Neural cell (in vitro differentiated cells): ENCODE measurements at regions not wholly inside any gene's neighbourhood (a gene's known extent, or its start where the extent isn't known, plus 50 kb on each side); places are given as distances from the start of the nearest gene placed in this dataset.

Experiments used
- EP300 ChIP-seq: fragments of 450-650 bp; conservative IDR thresholded peaks from 2 replicates; pipeline ENCODE4 v1.6.1; 2014; ENCODE audit warnings: antibody characterized with exemption, mild to moderate bottlenecking, moderate library complexity; ENCODE audit not compliant: poor library complexity, severe bottlenecking
- EZH2 ChIP-seq: fragments of 200-600, 300-800 bp; shearing (Covaris generic), sonication (generic); IDR thresholded peaks from 2 replicates; pipeline ENCODE4 v1.6.1; 2014; ENCODE audit warnings: antibody characterized with exemption, low read length, borderline replicate concordance, mild to moderate bottlenecking; ENCODE audit not compliant: insufficient read depth, poor library complexity, severe bottlenecking
- RAD21 ChIP-seq: fragments of 450-650 bp; conservative IDR thresholded peaks from 2 replicates; pipeline ENCODE4 v1.6.1; 2014; ENCODE audit warnings: antibody characterized with exemption, mild to moderate bottlenecking, moderate library complexity
- SMC3 ChIP-seq: fragments of 450-650 bp; conservative IDR thresholded peaks from 2 replicates; pipeline ENCODE4 v1.6.1; 2014; ENCODE audit warnings: antibody characterized with exemption, mild to moderate bottlenecking, moderate library complexity; ENCODE audit not compliant: poor library complexity
- TF ChIP-seq, protein P1 (sequence below): fragments of 450-650 bp; IDR thresholded peaks from 2 replicates; pipeline ENCODE4 v1.5.1; 2014; ENCODE audit warnings: antibody characterized with exemption, mild to moderate bottlenecking, moderate library complexity; ENCODE audit not compliant: poor library complexity, severe bottlenecking
- TF ChIP-seq, protein P2 (sequence below): IDR thresholded peaks from 2 replicates; pipeline ENCODE4 v1.6.1; 2012; ENCODE audit warnings: borderline replicate concordance

DNA sequence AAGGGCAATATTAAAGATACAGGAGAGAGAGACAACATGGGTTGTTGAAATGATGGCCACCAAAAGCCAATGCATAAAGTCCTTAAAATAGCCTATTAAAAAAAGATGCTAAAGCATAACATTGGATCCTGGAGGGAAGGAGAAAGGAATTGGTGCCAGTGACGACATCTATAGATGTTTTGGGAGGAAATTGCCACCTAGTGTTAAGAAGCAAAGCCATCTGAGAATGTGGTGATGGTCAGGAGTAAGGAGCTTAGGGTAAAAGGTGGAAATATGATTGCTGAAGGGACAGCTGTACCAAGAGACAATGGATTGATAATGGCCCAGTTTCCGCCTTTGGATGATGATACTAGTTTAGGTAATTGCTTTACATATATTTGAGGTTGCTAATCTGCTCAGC lies 85.1 kb downstream of the TMEM30B start:
- TF ChIP-seq, protein P1, sequence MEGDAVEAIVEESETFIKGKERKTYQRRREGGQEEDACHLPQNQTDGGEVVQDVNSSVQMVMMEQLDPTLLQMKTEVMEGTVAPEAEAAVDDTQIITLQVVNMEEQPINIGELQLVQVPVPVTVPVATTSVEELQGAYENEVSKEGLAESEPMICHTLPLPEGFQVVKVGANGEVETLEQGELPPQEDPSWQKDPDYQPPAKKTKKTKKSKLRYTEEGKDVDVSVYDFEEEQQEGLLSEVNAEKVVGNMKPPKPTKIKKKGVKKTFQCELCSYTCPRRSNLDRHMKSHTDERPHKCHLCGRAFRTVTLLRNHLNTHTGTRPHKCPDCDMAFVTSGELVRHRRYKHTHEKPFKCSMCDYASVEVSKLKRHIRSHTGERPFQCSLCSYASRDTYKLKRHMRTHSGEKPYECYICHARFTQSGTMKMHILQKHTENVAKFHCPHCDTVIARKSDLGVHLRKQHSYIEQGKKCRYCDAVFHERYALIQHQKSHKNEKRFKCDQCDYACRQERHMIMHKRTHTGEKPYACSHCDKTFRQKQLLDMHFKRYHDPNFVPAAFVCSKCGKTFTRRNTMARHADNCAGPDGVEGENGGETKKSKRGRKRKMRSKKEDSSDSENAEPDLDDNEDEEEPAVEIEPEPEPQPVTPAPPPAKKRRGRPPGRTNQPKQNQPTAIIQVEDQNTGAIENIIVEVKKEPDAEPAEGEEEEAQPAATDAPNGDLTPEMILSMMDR: no peak
- TF ChIP-seq EZH2 (no peak), RAD21 (no peak), EP300 (no peak), SMC3 (no peak)
- TF ChIP-seq, protein P2, sequence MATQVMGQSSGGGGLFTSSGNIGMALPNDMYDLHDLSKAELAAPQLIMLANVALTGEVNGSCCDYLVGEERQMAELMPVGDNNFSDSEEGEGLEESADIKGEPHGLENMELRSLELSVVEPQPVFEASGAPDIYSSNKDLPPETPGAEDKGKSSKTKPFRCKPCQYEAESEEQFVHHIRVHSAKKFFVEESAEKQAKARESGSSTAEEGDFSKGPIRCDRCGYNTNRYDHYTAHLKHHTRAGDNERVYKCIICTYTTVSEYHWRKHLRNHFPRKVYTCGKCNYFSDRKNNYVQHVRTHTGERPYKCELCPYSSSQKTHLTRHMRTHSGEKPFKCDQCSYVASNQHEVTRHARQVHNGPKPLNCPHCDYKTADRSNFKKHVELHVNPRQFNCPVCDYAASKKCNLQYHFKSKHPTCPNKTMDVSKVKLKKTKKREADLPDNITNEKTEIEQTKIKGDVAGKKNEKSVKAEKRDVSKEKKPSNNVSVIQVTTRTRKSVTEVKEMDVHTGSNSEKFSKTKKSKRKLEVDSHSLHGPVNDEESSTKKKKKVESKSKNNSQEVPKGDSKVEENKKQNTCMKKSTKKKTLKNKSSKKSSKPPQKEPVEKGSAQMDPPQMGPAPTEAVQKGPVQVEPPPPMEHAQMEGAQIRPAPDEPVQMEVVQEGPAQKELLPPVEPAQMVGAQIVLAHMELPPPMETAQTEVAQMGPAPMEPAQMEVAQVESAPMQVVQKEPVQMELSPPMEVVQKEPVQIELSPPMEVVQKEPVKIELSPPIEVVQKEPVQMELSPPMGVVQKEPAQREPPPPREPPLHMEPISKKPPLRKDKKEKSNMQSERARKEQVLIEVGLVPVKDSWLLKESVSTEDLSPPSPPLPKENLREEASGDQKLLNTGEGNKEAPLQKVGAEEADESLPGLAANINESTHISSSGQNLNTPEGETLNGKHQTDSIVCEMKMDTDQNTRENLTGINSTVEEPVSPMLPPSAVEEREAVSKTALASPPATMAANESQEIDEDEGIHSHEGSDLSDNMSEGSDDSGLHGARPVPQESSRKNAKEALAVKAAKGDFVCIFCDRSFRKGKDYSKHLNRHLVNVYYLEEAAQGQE: no peak
